GM23248 (cell line): ENCODE measurements at regions not wholly inside any gene's neighbourhood (a gene's known extent, or its start where the extent isn't known, plus 50 kb on each side); places are given as distances from the start of the nearest gene placed in this dataset.

ENCODE experiments used
- DNase-seq: peaks from one replicate; pipeline ENCODE4 v3.0.0-alpha.2; 2015
- H2AFZ ChIP-seq: fragments of 200-600 bp; sonication (generic); 2 replicates; pipeline ENCODE4 v1.6.1; 2016; ENCODE audit warnings: antibody characterized with exemption
- H3F3A ChIP-seq: fragments of 200-600 bp; sonication (generic); 2 replicates; pipeline ENCODE4 v1.6.1; 2016; ENCODE audit warnings: mild to moderate bottlenecking, antibody characterized with exemption, mixed run types; ENCODE audit not compliant: insufficient read depth
- H3K27ac ChIP-seq: fragments of 200-600 bp; sonication (generic); 2 replicates; pipeline ENCODE4 v1.5.1; 2016; ENCODE audit warnings: mild to moderate bottlenecking
- H3K27me3 ChIP-seq: fragments of 200-600 bp; sonication (generic); replicated peaks from 2 replicates; pipeline ENCODE4 v1.6.1; 2016; ENCODE audit warnings: mild to moderate bottlenecking; ENCODE audit not compliant: insufficient read depth
- H3K36me3 ChIP-seq: fragments of 200-600 bp; sonication (generic); 2 replicates; pipeline ENCODE4 v1.6.1; 2016; ENCODE audit warnings: low read depth, mild to moderate bottlenecking
- H3K4me1 ChIP-seq: fragments of 200-600 bp; sonication (generic); 2 replicates; pipeline ENCODE4 v1.6.1; 2016; ENCODE audit warnings: mild to moderate bottlenecking; ENCODE audit not compliant: insufficient read depth
- H3K4me2 ChIP-seq: fragments of 200-600 bp; sonication (generic); one replicate; pipeline ENCODE4 v1.6.1; 2016; ENCODE audit warnings: mild to moderate bottlenecking; ENCODE audit not compliant: unreplicated experiment
- H3K4me3 ChIP-seq: fragments of 200-600 bp; sonication (generic); 2 replicates; pipeline ENCODE4 v1.5.1; 2016; ENCODE audit warnings: mild to moderate bottlenecking
- H3K79me2 ChIP-seq: fragments of 200-600 bp; sonication (generic); 2 replicates; pipeline ENCODE4 v1.6.1; 2016; ENCODE audit warnings: mild to moderate bottlenecking; ENCODE audit not compliant: insufficient read depth
- H3K9ac ChIP-seq: fragments of 200-600 bp; sonication (generic); 2 replicates; pipeline ENCODE4 v1.6.1; 2016; ENCODE audit warnings: mild to moderate bottlenecking
- H3K9me2 ChIP-seq: fragments of 200-600 bp; sonication (generic); 2 replicates; pipeline ENCODE4 v1.6.1; 2016; ENCODE audit warnings: mixed run types, mild to moderate bottlenecking, moderate library complexity; ENCODE audit not compliant: insufficient read depth
- H3K9me3 ChIP-seq: fragments of 200-600 bp; sonication (generic); one replicate; pipeline ENCODE4 v1.6.1; 2017; ENCODE audit warnings: low read depth
- H4K20me1 ChIP-seq: fragments of 200-600 bp; sonication (generic); 2 replicates; pipeline ENCODE4 v1.6.0; 2016; ENCODE audit not compliant: insufficient read depth
- EZH2 ChIP-seq: fragments of 200-600 bp; sonication (generic); IDR thresholded peaks from 2 replicates; pipeline ENCODE4 v1.6.1; 2018; ENCODE audit warnings: antibody characterized with exemption, mild to moderate bottlenecking; ENCODE audit not compliant: insufficient read depth, poor library complexity, severe bottlenecking
- EZH2phosphoT487 ChIP-seq: fragments of 200-600 bp; sonication (generic); IDR thresholded peaks from 2 replicates; pipeline ENCODE4 v1.6.1; 2018; ENCODE audit warnings: antibody characterized with exemption, moderate library complexity, mild to moderate bottlenecking, low read depth; ENCODE audit not compliant: insufficient read depth
- WGBS, 2 experiments: methylation state at CpG; one replicate each; pipeline ENCODE4 v1.1.6; 2015 to 2017; ENCODE audit warnings: low lambda C conversion rate in 2 of 2, low coverage in 1 of 2; ENCODE audit errors: missing lambda C conversion rate in 2 of 2; 5-methylcytosine and 5-hydroxymethylcytosine counted together
- in situ Hi-C: fragments of 300-500 bp; cut with MboI; formaldehyde crosslinking; loops from 2 replicates; pipeline ENCODE4 v1.15.0; 2020

GRCh38 chr5:125695996-125696655 is 727.1 kb upstream of the GRAMD2B start:
- no peak overlapping the region for H3K4me3 ChIP-seq
- H3K9me2 ChIP-seq = no peaks in the 10 kb centered on the region
- no peak overlapping the region for H3K4me2 ChIP-seq
- H3K4me1 ChIP-seq = peaks cover 16% of the 10 kb centered on the region
- DNase-seq = peak; percentile 7
- H2AFZ ChIP-seq = no peak overlapping the region
- no peaks in the 10 kb centered on the region for H3K79me2 ChIP-seq
- no peak overlapping the region for H3K27ac ChIP-seq
- no peaks in the 10 kb centered on the region for H3K36me3 ChIP-seq
- H3K9me3 ChIP-seq = no peaks in the 10 kb centered on the region
- H4K20me1 ChIP-seq = no peaks in the 10 kb centered on the region
- in situ Hi-C loops = no loop called here
- no peak overlapping the region for H3K9ac ChIP-seq
- peaks cover 15% of the 10 kb centered on the region for H3F3A ChIP-seq
- no peaks in the 10 kb centered on the region for H3K27me3 ChIP-seq
- WGBS, 2 experiments = 31 to 38% methylated on average over 4 of the region's 4 CpGs
- TF ChIP-seq EZH2 (no peak), EZH2phosphoT487 (no peak)

GRCh38 chr5:125696762-125697161 is 726.4 kb upstream of the GRAMD2B start:
- Histone ChIP-seq H3K36me3 (no peaks in the 10 kb centered on the region), H3K4me3 (no peak overlapping the region), H2AFZ (no peak overlapping the region), H3K27ac (no peak overlapping the region), H3K9me3 (no peaks in the 10 kb centered on the region), H3F3A (peaks cover 15% of the 10 kb centered on the region), H3K9ac (no peak overlapping the region), H3K27me3 (no peaks in the 10 kb centered on the region), H4K20me1 (no peaks in the 10 kb centered on the region), H3K9me2 (no peaks in the 10 kb centered on the region; the same call in 1 of the 2 replicates), H3K4me2 (no peak overlapping the region), H3K4me1 (peaks cover 16% of the 10 kb centered on the region), H3K79me2 (no peaks in the 10 kb centered on the region)
- 7 to 8% methylated on average over 2 of the region's 2 CpGs for WGBS, 2 experiments
- in situ Hi-C loops = no loop called here
- TF ChIP-seq EZH2 (no peak), EZH2phosphoT487 (no peak)
- DNase-seq = peak; percentile 82

- Histone ChIP-seq H3K9me3 (no peaks in the 10 kb centered on the region), H3F3A (peaks cover 15% of the 10 kb centered on the region), H3K9me2 (no peaks in the 10 kb centered on the region; the same call in 1 of the 2 replicates), H3K27ac (no peak overlapping the region), H3K36me3 (no peaks in the 10 kb centered on the region), H3K4me1 (peaks cover 16% of the 10 kb centered on the region), H4K20me1 (no peaks in the 10 kb centered on the region), H3K79me2 (no peaks in the 10 kb centered on the region), H2AFZ (no peak overlapping the region), H3K27me3 (no peaks in the 10 kb centered on the region), H3K4me3 (no peak overlapping the region), H3K9ac (no peak overlapping the region), H3K4me2 (no peak overlapping the region)
- TF ChIP-seq EZH2 = no peak
- in situ Hi-C loops = no loop called here
- 92 to 93% methylated on average over 1 of the region's 1 CpG for WGBS, 2 experiments
- DNase-seq = no peak
Measured at GRCh38 chr5:125698420-125698819, 724.8 kb upstream of the GRAMD2B start.

GRCh38 chr5:125699860-125700259 is 723.3 kb upstream of the GRAMD2B start:
- TF ChIP-seq EZH2 (no peak), EZH2phosphoT487 (no peak)
- DNase-seq = no peak
- Histone ChIP-seq H3K9me2 (no peaks in the 10 kb centered on the region; the same call in 1 of the 2 replicates), H3K79me2 (no peaks in the 10 kb centered on the region), H3K36me3 (no peaks in the 10 kb centered on the region), H3K27ac (no peak overlapping the region), H3F3A (peaks cover 15% of the 10 kb centered on the region), H3K9ac (no peak overlapping the region), H3K4me1 (peaks cover 16% of the 10 kb centered on the region), H2AFZ (0 out of 2 replicates have a peak overlapping the region, but pooled peaks have one; percentile 51), H3K4me3 (no peak overlapping the region), H4K20me1 (no peaks in the 10 kb centered on the region), H3K4me2 (no peak overlapping the region), H3K9me3 (no peaks in the 10 kb centered on the region), H3K27me3 (no peaks in the 10 kb centered on the region)
- in situ Hi-C loops = no loop called here
- 16 to 18% methylated on average over 2 of the region's 2 CpGs for WGBS, 2 experiments
